HepG2 (cell line): ENCODE measurements at regions not wholly inside any gene's neighbourhood (a gene's known extent, or its start where the extent isn't known, plus 50 kb on each side); places are given as distances from the start of the nearest gene placed in this dataset.

Source experiments
- CHD4 ChIP-seq: fragments of 200-600 bp; sonication (generic); IDR thresholded peaks from 2 replicates; pipeline ENCODE4 v1.7.0; 2017; ENCODE audit warnings: mild to moderate bottlenecking, low read length, borderline replicate concordance
- CTCF ChIP-seq: sonication (generic); formaldehyde crosslinking; IDR thresholded peaks from 2 replicates; pipeline ENCODE4 v1.5.0; 2020; ENCODE audit warnings: mild to moderate bottlenecking, missing genetic modification reagents, moderate library complexity
- HBP1 ChIP-seq: IDR thresholded peaks from 2 replicates; pipeline ENCODE4 v1.6.1; 2016; ENCODE audit warnings: low read depth, control low read depth
- HNRNPL ChIP-seq: fragments of 200-400 bp; formaldehyde crosslinking; IDR thresholded peaks from 2 replicates; pipeline ENCODE4 v1.6.1; 2017; ENCODE audit warnings: mild to moderate bottlenecking, low read depth, low read length
- NBN ChIP-seq: fragments of 450-650 bp; conservative IDR thresholded peaks from 2 replicates; pipeline ENCODE4 v1.6.1; 2017
- POLR2A ChIP-seq, 2 experiments: IDR thresholded peaks; 2 replicates each; pipeline ENCODE4 v1.6.1; 2011; ENCODE audit warnings: low read depth in 2 of 2, low read length in 2 of 2, mild to moderate bottlenecking in 1 of 2, moderate library complexity in 1 of 2; ENCODE audit not compliant: insufficient read depth in 1 of 2
- PPARG ChIP-seq: conservative IDR thresholded peaks from 2 replicates; pipeline ENCODE4 v1.6.1; 2016; ENCODE audit warnings: missing biosample characterization, missing genetic modification reagents
- PREB ChIP-seq: sonication (generic); formaldehyde crosslinking; IDR thresholded peaks from 2 replicates; pipeline ENCODE4 v1.4.0; 2020; ENCODE audit warnings: missing genetic modification reagents
- THAP11 ChIP-seq: IDR thresholded peaks from 2 replicates; pipeline ENCODE4 v1.6.1; 2016; ENCODE audit warnings: missing biosample characterization, missing genetic modification reagents
- USF2 ChIP-seq, 2 experiments: sonication (generic) in 1 of 2; formaldehyde crosslinking in 1 of 2; IDR thresholded peaks; 2 replicates each; pipeline versions ENCODE4 v1.5.1 to v1.6.1; 2011 to 2020; ENCODE audit warnings: borderline replicate concordance in 1 of 2, low read depth in 1 of 2, low read length in 1 of 2, mild to moderate bottlenecking in 1 of 2, missing genetic modification reagents in 1 of 2, moderate library complexity in 1 of 2
- ZNF577 ChIP-seq: sonication (generic); formaldehyde crosslinking; IDR thresholded peaks from 2 replicates; pipeline ENCODE4 v1.4.0; 2020; ENCODE audit warnings: mild to moderate bottlenecking, low read depth, missing genetic modification reagents, borderline replicate concordance
- TF ChIP-seq, protein P1 (sequence below): sonication (generic); formaldehyde crosslinking; IDR thresholded peaks from 2 replicates; pipeline ENCODE4 v1.5.0; 2020; ENCODE audit warnings: mild to moderate bottlenecking, missing genetic modification reagents

DNA sequence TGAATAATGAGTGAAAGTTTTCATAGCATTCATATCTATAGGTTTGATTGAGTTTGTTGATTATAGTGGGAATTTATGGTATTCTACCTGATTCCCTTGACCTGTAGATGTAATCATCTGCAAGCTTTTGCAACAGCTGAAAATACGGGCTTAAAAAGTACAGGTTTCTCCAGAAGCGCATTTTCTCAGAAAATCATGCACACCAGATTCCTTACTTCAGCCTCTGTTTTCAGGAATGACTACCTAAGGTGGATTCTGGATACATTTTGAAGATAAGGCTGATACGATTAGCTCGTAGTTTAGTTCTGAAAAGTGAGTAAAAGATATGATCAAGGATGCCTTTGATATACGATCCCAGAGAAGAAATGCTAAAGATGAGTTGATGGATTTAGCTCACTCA lies 694.8 kb upstream of the CDH10 start:
- TF ChIP-seq CTCF (CRISPR knock-in tag) (no peak), POLR2A (IDR thresholded peaks at IDR 0.05; ENCODE audit: insufficient read depth in 1 of 2, low read depth in 2 of 2, low read length in 2 of 2) (no peak), HNRNPL (no peak), USF2 (IDR thresholded peaks at IDR 0.05; ENCODE audit: low read depth, low read length) (no peak), USF2 (CRISPR knock-in tag; IDR thresholded peaks at IDR 0.05; ENCODE audit: borderline replicate concordance) (no peak), PPARG (CRISPR knock-in tag) (no peak), CHD4 (no peak), HBP1 (no peak), NBN (no peak), PREB (CRISPR knock-in tag) (no peak), THAP11 (CRISPR knock-in tag) (no peak), ZNF577 (no peak)
- TF ChIP-seq, protein P1, sequence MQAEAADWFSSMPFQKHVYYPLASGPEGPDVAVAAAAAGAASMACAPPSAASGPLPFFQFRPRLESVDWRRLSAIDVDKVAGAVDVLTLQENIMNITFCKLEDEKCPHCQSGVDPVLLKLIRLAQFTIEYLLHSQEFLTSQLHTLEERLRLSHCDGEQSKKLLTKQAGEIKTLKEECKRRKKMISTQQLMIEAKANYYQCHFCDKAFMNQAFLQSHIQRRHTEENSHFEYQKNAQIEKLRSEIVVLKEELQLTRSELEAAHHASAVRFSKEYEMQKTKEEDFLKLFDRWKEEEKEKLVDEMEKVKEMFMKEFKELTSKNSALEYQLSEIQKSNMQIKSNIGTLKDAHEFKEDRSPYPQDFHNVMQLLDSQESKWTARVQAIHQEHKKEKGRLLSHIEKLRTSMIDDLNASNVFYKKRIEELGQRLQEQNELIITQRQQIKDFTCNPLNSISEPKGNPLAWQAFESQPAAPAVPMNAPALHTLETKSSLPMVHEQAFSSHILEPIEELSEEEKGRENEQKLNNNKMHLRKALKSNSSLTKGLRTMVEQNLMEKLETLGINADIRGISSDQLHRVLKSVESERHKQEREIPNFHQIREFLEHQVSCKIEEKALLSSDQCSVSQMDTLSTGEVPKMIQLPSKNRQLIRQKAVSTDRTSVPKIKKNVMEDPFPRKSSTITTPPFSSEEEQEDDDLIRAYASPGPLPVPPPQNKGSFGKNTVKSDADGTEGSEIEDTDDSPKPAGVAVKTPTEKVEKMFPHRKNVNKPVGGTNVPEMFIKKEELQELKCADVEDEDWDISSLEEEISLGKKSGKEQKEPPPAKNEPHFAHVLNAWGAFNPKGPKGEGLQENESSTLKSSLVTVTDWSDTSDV (CRISPR knock-in tag), result no peak
